Vagina (tissue), 2 donors: ENCODE measurements at regions not wholly inside any gene's neighbourhood (a gene's known extent, or its start where the extent isn't known, plus 50 kb on each side); places are given as distances from the start of the nearest gene placed in this dataset.

Experiments
- POLR2A ChIP-seq, 2 donors: fragments of 450-650 bp; IDR thresholded peaks; one replicate each; pipeline ENCODE4 v1.6.1; 2017; ENCODE audit warnings: antibody characterized with exemption in 2 of 2, mild to moderate bottlenecking in 2 of 2, moderate library complexity in 2 of 2
- POLR2AphosphoS5 ChIP-seq, 2 donors: sonication (generic); formaldehyde crosslinking; IDR thresholded peaks; one replicate each; pipeline ENCODE4 v1.9.0; 2017; ENCODE audit warnings: antibody characterized with exemption in 2 of 2, mild to moderate bottlenecking in 2 of 2, low read depth in 1 of 2; ENCODE audit not compliant: insufficient read depth in 1 of 2
- TF ChIP-seq, protein P1 (sequence below), 3 experiments: fragments of 450-650 bp in 2 of 3; fragments of 200-600 bp in 1 of 3; sonication (generic) in 1 of 3; IDR thresholded peaks; one replicate each; pipeline ENCODE4 v1.5.1; 2017 to 2019; ENCODE audit warnings: antibody characterized with exemption in 3 of 3, mild to moderate bottlenecking in 2 of 3, moderate library complexity in 2 of 3

DNA sequence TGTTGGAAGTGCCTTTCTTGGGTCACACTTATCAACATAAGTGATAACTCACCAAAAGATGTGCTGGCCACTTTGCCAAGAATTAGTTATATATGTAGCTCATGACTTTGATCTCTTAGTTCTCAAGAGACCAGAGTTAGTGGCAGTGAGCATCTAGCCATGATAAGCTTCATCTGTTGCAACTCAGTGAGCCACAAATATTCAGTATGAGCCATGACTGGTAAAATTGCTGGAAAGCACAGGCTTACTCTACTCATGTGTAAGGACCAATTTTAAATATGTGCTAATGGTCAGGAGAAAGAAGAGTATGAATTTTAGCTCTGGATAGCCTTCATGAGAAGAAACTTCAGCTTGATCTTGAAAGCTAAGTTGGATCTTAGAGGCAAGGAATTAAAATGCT, 59.4 kb upstream of the TLL1 start:
- TF ChIP-seq, protein P1, sequence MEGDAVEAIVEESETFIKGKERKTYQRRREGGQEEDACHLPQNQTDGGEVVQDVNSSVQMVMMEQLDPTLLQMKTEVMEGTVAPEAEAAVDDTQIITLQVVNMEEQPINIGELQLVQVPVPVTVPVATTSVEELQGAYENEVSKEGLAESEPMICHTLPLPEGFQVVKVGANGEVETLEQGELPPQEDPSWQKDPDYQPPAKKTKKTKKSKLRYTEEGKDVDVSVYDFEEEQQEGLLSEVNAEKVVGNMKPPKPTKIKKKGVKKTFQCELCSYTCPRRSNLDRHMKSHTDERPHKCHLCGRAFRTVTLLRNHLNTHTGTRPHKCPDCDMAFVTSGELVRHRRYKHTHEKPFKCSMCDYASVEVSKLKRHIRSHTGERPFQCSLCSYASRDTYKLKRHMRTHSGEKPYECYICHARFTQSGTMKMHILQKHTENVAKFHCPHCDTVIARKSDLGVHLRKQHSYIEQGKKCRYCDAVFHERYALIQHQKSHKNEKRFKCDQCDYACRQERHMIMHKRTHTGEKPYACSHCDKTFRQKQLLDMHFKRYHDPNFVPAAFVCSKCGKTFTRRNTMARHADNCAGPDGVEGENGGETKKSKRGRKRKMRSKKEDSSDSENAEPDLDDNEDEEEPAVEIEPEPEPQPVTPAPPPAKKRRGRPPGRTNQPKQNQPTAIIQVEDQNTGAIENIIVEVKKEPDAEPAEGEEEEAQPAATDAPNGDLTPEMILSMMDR (IDR thresholded peaks at IDR 0.05) = no peak
- TF ChIP-seq POLR2A (IDR thresholded peaks at IDR 0.05) (no peak), POLR2AphosphoS5 (IDR thresholded peaks at IDR 0.05; ENCODE audit: insufficient read depth in 1 of 2, low read depth in 1 of 2) (no peak)
